ENCODE measurements at regions not wholly inside any gene's neighbourhood (a gene's known extent, or its start where the extent isn't known, plus 50 kb on each side); places are given as distances from the start of the nearest gene placed in this dataset.

GRCh38 chr13:74675182-74675581 lies 541.0 kb upstream of the KLF12 start:
- Histone ChIP-seq H3K4me1 (no peaks in the 10 kb centered on the region), H3K27me3 (ENCODE audit: low read depth) (no peaks in the 10 kb centered on the region), H3K9me3 (no peaks in the 10 kb centered on the region), H3K36me3 (no peaks in the 10 kb centered on the region), H3K4me3 (no peak overlapping the region), H3K27ac (no peak overlapping the region)
- TF ChIP-seq, protein P1, sequence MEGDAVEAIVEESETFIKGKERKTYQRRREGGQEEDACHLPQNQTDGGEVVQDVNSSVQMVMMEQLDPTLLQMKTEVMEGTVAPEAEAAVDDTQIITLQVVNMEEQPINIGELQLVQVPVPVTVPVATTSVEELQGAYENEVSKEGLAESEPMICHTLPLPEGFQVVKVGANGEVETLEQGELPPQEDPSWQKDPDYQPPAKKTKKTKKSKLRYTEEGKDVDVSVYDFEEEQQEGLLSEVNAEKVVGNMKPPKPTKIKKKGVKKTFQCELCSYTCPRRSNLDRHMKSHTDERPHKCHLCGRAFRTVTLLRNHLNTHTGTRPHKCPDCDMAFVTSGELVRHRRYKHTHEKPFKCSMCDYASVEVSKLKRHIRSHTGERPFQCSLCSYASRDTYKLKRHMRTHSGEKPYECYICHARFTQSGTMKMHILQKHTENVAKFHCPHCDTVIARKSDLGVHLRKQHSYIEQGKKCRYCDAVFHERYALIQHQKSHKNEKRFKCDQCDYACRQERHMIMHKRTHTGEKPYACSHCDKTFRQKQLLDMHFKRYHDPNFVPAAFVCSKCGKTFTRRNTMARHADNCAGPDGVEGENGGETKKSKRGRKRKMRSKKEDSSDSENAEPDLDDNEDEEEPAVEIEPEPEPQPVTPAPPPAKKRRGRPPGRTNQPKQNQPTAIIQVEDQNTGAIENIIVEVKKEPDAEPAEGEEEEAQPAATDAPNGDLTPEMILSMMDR (IDR thresholded peaks at IDR 0.05) = no peak
- intact Hi-C loops (cut with DNase I) = no loop called here
- no peak for ATAC-seq
- no peak for DNase-seq

DNA sequence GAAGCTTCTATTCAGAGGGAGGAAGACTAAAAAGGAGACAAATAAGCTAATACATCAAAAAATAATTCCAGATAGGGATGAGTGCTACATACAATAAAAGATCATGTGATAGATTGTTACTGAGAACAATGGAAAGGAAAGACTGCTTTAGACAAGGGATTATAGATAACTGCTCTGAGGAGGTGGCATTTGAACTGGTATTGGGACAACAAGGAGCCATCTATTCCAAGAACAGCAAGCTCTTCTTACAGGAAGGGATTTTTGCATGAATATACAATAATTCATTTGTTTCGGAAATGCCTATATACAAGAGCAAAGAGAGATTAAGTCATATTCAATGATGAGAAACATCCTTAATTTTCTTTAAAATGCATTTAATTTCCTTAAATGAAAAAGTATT lies 540.5 kb upstream of the KLF12 start:
- Histone ChIP-seq H3K9me3 (no peaks in the 10 kb centered on the region), H3K27me3 (ENCODE audit: low read depth) (no peaks in the 10 kb centered on the region), H3K4me3 (no peak overlapping the region), H3K36me3 (no peaks in the 10 kb centered on the region), H3K27ac (no peak overlapping the region), H3K4me1 (no peaks in the 10 kb centered on the region)
- intact Hi-C loops (cut with DNase I) = no loop called here
- TF ChIP-seq, protein P1 (IDR thresholded peaks at IDR 0.05) = no peak
- ATAC-seq (no peak), DNase-seq (no peak)

GRCh38 chr13:74669149-74669548 lies 534.9 kb upstream of the KLF12 start:
- no peaks in the 10 kb centered on the region for H3K9me3 ChIP-seq
- no peak overlapping the region for H3K27ac ChIP-seq
- no peak for ATAC-seq
- intact Hi-C loops (cut with DNase I) = no loop called here
- H3K36me3 ChIP-seq = no peaks in the 10 kb centered on the region
- H3K27me3 ChIP-seq (ENCODE audit: low read depth) = no peaks in the 10 kb centered on the region
- DNase-seq = no peak
- H3K4me3 ChIP-seq = no peak overlapping the region
- TF ChIP-seq, protein P1 (IDR thresholded peaks at IDR 0.05) = no peak
- H3K4me1 ChIP-seq = no peaks in the 10 kb centered on the region

DNA sequence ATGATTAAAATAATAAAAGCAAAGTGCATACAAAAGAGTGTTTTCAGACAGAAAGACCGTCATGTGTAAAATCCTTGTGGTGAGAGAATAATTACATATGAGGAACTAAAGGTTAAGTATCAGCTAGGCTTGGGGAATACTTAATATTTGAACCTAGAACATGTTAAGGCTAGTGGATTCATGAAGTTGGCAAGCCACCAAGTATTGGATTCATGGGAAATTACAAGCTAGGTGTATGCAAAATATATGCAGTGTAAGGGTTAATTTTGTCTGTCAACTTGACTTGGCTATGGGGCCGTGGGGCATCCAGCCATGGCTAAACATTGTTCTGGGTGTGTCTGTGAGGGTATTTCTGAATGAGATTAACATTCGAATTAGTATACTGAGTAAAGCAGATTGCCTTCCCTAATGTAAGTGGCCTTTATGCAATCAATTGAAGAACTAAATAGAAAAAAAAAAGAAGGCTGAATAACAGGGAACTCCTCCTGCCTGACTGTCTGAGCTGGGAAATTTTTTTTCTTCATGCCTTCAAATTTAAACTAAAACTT lies 533.5 kb upstream of the KLF12 start:
- Histone ChIP-seq H3K4me3 (no peak overlapping the region), H3K4me1 (no peaks in the 10 kb centered on the region), H3K27ac (no peak overlapping the region), H3K9me3 (no peaks in the 10 kb centered on the region), H3K36me3 (no peaks in the 10 kb centered on the region), H3K27me3 (ENCODE audit: low read depth) (no peaks in the 10 kb centered on the region)
- TF ChIP-seq, protein P1 (IDR thresholded peaks at IDR 0.05) = no peak
- intact Hi-C loops (cut with DNase I) = no loop called here
- DNase-seq (no peak), ATAC-seq (no peak)

DNA sequence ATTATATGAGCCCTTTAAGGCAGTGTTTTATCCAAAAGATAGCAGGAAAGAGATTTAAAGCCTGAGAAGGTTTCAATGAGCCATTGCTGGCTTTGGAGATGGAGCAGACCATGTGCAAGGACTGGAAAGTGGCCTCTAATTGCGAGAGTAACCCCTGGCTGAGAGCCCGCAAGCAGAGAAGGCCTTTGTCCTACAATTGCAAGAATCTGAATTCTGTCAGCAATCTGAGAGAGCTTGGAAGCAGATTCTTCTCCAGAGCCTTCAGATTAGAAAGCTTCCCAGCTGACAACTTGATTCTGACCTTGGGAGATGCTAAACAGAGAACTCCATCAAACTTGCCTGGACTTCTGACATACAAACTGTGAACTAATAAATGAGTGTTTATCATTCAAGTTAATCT lies 528.7 kb upstream of the KLF12 start:
- H3K36me3 ChIP-seq = no peaks in the 10 kb centered on the region
- no peaks in the 10 kb centered on the region for H3K27me3 ChIP-seq (ENCODE audit: low read depth)
- no peak overlapping the region for H3K4me3 ChIP-seq
- H3K27ac ChIP-seq = no peak overlapping the region
- no peaks in the 10 kb centered on the region for H3K9me3 ChIP-seq
- intact Hi-C loops (cut with DNase I) = no loop called here
- no peak for ATAC-seq
- no peaks in the 10 kb centered on the region for H3K4me1 ChIP-seq
- DNase-seq = no peak
- TF ChIP-seq, protein P1 (IDR thresholded peaks at IDR 0.05) = no peak

DNA sequence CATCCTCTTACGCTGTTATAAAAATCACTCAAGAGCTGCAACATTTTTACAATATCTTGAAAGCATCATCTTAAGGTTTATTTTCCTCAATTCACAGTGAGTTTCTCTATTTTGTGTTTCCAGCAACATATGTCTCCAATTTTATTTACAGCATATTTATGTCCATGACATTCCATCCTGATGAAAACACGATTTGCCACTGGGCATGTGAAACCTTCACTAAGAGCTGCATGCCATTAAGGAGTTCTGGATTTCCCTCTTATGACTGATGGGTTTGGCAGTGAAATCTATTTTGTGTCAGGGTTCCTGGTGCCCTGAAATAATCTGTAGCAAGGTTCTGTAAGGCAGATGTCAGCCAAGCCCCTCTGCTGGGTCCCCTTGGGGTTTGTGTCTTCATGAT lies 527.6 kb upstream of the KLF12 start:
- no peak overlapping the region for H3K27ac ChIP-seq
- no peaks in the 10 kb centered on the region for H3K27me3 ChIP-seq (ENCODE audit: low read depth)
- TF ChIP-seq, protein P1 (IDR thresholded peaks at IDR 0.05) = no peak
- no peaks in the 10 kb centered on the region for H3K4me1 ChIP-seq
- ATAC-seq (no peak), DNase-seq (no peak)
- no peaks in the 10 kb centered on the region for H3K9me3 ChIP-seq
- H3K4me3 ChIP-seq = no peak overlapping the region
- intact Hi-C loops (cut with DNase I) = no loop called here
- H3K36me3 ChIP-seq = no peaks in the 10 kb centered on the region

All from lower lobe of right lung (tissue), 2 donors.